GM20000 (cell line): ENCODE measurements at regions not wholly inside any gene's neighbourhood (a gene's known extent, or its start where the extent isn't known, plus 50 kb on each side); places are given as distances from the start of the nearest gene placed in this dataset.

Experiments
- DNase-seq: peaks from one replicate; pipeline ENCODE4 v3.0.0; 2012; ENCODE audit warnings: low spot score
- TF ChIP-seq, protein P1 (sequence below): IDR thresholded peaks from 2 replicates; pipeline ENCODE4 v1.5.1; 2012; ENCODE audit warnings: mild to moderate bottlenecking, control low read depth; ENCODE audit errors: extremely low read depth, missing control alignments

DNA sequence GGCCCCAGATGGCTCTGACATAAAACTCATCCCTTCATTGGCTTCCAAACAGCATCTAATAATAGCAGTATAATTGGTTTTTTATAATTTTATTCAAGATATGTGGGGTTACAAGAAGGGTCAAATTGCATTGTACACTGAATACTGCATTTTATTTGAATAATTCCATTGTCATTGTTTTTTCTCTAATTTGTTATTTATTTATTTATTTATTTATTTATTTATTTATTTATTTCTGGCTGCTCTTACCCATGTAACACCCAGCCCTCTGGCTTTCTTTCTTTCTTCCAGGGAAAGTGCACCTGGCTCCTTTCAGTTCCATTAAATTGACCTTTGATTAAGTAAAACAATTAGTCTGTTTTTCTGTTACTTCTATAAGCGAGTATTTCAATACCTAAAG, 210.1 kb downstream of the CDH9 start:
- no peak for DNase-seq
- TF ChIP-seq, protein P1, sequence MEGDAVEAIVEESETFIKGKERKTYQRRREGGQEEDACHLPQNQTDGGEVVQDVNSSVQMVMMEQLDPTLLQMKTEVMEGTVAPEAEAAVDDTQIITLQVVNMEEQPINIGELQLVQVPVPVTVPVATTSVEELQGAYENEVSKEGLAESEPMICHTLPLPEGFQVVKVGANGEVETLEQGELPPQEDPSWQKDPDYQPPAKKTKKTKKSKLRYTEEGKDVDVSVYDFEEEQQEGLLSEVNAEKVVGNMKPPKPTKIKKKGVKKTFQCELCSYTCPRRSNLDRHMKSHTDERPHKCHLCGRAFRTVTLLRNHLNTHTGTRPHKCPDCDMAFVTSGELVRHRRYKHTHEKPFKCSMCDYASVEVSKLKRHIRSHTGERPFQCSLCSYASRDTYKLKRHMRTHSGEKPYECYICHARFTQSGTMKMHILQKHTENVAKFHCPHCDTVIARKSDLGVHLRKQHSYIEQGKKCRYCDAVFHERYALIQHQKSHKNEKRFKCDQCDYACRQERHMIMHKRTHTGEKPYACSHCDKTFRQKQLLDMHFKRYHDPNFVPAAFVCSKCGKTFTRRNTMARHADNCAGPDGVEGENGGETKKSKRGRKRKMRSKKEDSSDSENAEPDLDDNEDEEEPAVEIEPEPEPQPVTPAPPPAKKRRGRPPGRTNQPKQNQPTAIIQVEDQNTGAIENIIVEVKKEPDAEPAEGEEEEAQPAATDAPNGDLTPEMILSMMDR = no peak

DNA sequence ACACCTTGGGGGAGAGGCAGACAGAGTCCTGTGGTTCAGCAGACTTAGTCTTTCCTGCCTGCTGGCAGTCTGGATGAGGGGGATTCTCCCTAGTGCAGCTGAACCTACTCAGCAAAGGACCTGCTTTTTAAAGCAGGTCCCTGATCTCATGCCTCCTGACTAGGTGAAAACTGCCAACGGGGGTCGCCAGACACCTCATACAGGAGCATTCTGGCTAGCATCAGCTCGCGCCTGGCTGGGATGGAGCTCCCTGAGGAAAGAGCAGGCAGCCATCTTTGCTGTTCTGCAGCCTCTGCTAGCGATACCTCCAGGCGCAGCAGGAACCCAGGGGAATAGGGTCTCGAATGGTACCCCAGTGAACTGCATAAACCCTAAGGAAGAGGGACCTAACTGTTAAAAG, 225.2 kb downstream of the CDH9 start:
- DNase-seq = no peak
- TF ChIP-seq, protein P1 = no peak

DNA sequence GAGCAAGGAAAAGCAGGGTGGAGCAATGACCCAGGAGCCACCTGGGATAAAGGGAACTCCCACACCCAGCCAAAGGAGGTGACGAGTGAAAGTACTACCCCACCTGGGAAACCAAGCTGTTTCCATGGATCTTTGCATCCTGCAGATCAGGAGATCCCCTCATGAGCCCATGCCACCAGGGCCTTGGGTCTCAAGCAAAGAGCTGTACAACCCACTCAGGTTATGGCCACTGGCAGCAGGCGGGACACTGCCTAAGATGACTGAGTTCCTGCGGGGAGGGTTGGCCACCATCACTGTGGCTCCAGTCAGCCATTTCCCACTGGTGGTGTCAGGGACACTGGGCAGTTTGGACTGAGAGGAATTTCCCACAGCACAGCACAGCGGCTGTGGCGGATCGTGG, 225.7 kb downstream of the CDH9 start:
- no peak for DNase-seq
- TF ChIP-seq, protein P1 = no peak

DNA sequence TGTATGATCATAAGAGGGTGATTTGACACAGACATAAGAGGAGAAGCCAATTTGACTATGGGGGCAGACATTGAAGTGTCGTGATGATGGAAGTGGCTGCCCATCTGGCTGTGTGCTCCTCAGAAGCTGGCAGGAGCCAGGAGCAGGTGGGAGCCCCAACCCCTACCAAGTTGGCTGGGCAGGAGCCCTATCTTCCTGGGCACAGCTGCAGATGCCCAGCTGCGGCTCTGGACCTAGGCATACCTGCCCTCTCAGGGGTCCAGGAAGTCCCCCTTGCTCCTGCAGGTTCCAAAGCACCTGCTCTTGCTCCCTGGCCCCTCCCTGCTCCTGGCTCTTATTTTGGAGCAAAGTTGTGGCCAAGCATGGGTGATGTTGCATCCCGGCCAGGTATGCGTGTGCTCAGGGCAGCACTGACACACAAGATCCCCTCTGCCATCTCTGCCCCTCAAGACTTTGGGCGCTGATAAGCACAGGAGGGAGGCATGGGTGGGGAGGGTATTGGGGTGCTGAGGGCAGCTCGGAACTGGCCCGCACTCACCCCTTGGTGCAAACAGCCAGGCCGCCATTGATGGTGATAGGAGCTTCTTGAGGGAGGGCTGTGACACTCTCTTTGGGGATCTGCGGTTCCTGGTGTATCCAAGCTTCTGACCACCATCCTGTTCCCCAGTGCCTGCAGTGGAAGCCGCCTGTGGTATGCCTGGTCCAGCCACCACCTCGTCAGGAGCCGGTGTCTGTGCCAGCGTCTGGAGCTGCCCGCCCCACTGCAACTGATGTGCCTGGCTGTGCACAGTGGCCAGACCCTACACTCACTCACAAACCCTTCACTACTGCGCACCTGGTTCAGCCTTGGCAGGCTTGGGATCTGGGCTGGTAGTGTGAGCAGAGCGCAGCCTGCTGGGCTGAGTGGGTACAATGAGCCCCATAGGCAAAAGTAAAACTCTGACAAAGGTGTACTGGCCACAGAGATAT, 230.9 kb downstream of the CDH9 start:
- TF ChIP-seq, protein P1 = no peak
- DNase-seq = no peak

DNA sequence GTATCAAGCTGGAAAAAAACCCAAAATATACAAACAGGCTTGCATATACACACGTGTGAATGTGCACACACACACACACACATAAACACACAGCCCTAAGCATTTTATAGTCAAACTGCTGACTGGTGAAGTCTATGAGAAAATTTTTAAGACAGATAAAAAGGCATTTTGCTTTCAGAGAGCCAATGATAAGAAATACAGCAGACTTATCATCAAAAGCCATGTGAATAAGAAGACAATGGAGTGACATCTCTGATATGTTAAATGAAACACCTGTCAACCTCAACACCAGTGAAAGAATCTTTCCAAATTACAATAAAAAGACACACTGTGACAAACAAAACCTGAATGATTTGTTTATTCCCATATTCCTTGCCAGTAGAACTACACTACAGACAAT, 233.3 kb downstream of the CDH9 start:
- DNase-seq = no peak
- TF ChIP-seq, protein P1 = no peak

DNA sequence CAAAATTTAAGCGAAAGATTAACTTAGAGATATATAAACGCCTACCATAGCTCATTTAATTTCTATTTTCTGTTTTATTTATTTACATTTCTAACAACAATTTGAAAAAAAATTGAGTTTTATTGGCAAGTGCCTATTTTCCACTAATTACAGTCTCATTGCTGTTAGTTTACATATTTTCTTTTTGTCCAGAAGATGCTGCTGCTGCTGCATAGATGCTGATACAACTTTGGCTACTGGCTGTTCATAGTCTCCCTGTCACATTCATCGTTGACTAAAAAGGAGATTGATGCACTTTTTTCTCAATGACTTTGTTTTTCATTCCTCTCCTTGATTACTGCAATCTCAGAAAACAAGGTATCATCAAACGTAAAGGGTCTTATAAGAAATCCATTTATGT, 235.4 kb downstream of the CDH9 start:
- no peak for DNase-seq
- TF ChIP-seq, protein P1 = no peak

DNA sequence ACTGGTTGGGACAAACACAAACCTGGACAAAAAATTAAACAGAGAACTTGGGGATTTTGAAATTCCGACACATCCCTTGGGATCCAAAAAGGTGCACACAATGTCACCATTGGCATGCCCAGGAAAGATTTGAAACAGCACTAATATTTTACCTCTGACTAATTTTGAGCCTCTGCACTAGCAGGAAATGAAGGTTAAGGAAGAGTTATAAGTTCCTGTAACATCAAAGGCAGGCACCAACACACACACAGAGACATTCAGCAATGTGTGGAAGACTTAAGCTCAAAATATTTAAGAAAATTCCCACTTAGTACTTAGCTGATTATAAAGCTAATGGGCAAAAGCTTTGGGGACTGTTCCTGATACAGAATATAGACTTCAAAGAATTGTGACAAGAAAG, 247.0 kb downstream of the CDH9 start:
- TF ChIP-seq, protein P1 = no peak
- no peak for DNase-seq
